Endothelial cell of umbilical vein (primary cell): ENCODE measurements at regions not wholly inside any gene's neighbourhood (a gene's known extent, or its start where the extent isn't known, plus 50 kb on each side); places are given as distances from the start of the nearest gene placed in this dataset.

ENCODE experiments used
- BruUV-seq: library from RNA; stranded (reverse); fragments of 400-500 nt; replicated peaks from 2 replicates; lab custom pipeline; 2021; lab: Mats Ljungman, UMichigan
- CTCF ChIA-PET: fragments of 300-600, 350-600 bp; sonication (Branson Sonifier 250); formaldehyde crosslinking; loops from one replicate; lab custom pipeline; 2021; ENCODE audit warnings: antibody characterized with exemption, inconsistent platforms; lab: Charles Lee
- POLR2A ChIA-PET: fragments of 300-600, 350-600 bp; sonication (Branson Sonifier 250); formaldehyde crosslinking; loops from one replicate; lab custom pipeline; 2021; ENCODE audit warnings: antibody characterized with exemption, inconsistent platforms; lab: Charles Lee
- DNase-seq: peaks from one replicate; pipeline ENCODE4 v3.0.0-alpha.2; 2011; ENCODE audit warnings: low read depth, low spot score
- FAIRE-seq: peaks from 2 replicates; lab custom pipeline; 2011; peaks lifted over from hg19 to GRCh38; lab: Jason Lieb, UNC
- H2AFZ ChIP-seq: 2 replicates; pipeline ENCODE4 v1.6.0; 2012; ENCODE audit warnings: low read depth, low read length, control low read depth, inconsistent platforms
- H3K27ac ChIP-seq: 2 replicates; pipeline ENCODE4 v1.5.1; 2011; ENCODE audit warnings: low read depth, mild to moderate bottlenecking, control low read depth, low read length, moderate library complexity; ENCODE audit not compliant: insufficient read depth
- H3K27me3 ChIP-seq, 2 experiments: 2 replicates each; pipeline versions ENCODE4 v1.6.0 to v1.6.1; 2011; ENCODE audit warnings: low read length in 2 of 2, mixed read lengths in 1 of 2; ENCODE audit not compliant: control insufficient read depth in 2 of 2, insufficient read depth in 2 of 2
- H3K36me3 ChIP-seq, 2 experiments: 2 replicates in 1 of 2; 3 replicates in 1 of 2; pipeline ENCODE4 v1.5.1; 2011; ENCODE audit warnings: low read length in 2 of 2, mild to moderate bottlenecking in 1 of 2, moderate library complexity in 1 of 2; ENCODE audit not compliant: control insufficient read depth in 2 of 2, insufficient read depth in 2 of 2; ENCODE audit errors: extremely low read depth in 1 of 2
- H3K4me1 ChIP-seq: 3 replicates; pipeline ENCODE4 v1.5.1; 2011; ENCODE audit warnings: mild to moderate bottlenecking, low read length; ENCODE audit not compliant: control insufficient read depth, insufficient read depth; ENCODE audit errors: extremely low read depth
- H3K4me2 ChIP-seq: 2 replicates; pipeline ENCODE4 v1.6.1; 2011; ENCODE audit warnings: low read length, control low read depth, mixed read lengths; ENCODE audit not compliant: insufficient read depth
- H3K4me3 ChIP-seq, 3 experiments: fragments of 200-600 bp in 1 of 3; sonication (generic), shearing (Covaris generic) in 1 of 3; replicated peaks in 1 of 3; 2 replicates each; pipeline ENCODE4 v1.5.1; 2011 to 2016; ENCODE audit warnings: control low read depth in 3 of 3, low read length in 3 of 3, mild to moderate bottlenecking in 2 of 3, inconsistent platforms in 1 of 3, low read depth in 1 of 3, moderate library complexity in 1 of 3; ENCODE audit not compliant: insufficient read depth in 1 of 3
- H3K79me2 ChIP-seq: 2 replicates; pipeline ENCODE4 v1.6.0; 2012; ENCODE audit warnings: low read length, inconsistent platforms; ENCODE audit not compliant: control insufficient read depth, insufficient read depth
- H3K9ac ChIP-seq: replicated peaks from 2 replicates; pipeline ENCODE3; 2011; ENCODE audit warnings: low read length, control low read depth; ENCODE audit not compliant: insufficient read depth; ENCODE audit errors: extremely low read depth
- H3K9me1 ChIP-seq: replicated peaks from 3 replicates; pipeline ENCODE4 v1.6.0; 2011; ENCODE audit warnings: mild to moderate bottlenecking, low read length; ENCODE audit not compliant: control insufficient read depth, insufficient read depth; ENCODE audit errors: extremely low read depth
- H3K9me3 ChIP-seq: replicated peaks from 2 replicates; pipeline ENCODE4 v1.5.1; 2012; ENCODE audit warnings: low read length, inconsistent platforms; ENCODE audit not compliant: control insufficient read depth, insufficient read depth
- H4K20me1 ChIP-seq: replicated peaks from 2 replicates; pipeline ENCODE3; 2011; ENCODE audit warnings: mild to moderate bottlenecking, low read length; ENCODE audit not compliant: control insufficient read depth, insufficient read depth; ENCODE audit errors: extremely low read depth
- EZH2 ChIP-seq: IDR thresholded peaks from 2 replicates; pipeline ENCODE4 v1.6.1; 2012; ENCODE audit warnings: borderline replicate concordance, low read depth, mild to moderate bottlenecking, moderate library complexity, low read length, inconsistent platforms; ENCODE audit not compliant: severe bottlenecking
- FOS ChIP-seq: IDR thresholded peaks from 2 replicates; pipeline ENCODE4 v1.6.1; 2011; ENCODE audit warnings: mild to moderate bottlenecking, low read length, moderate library complexity, borderline replicate concordance; ENCODE audit not compliant: insufficient read depth
- GATA2 ChIP-seq: IDR thresholded peaks from 2 replicates; pipeline ENCODE4 v1.7.0; 2011; ENCODE audit warnings: low read depth, mild to moderate bottlenecking, moderate library complexity, mixed read lengths, low read length; ENCODE audit not compliant: insufficient read length, insufficient read depth
- JUN ChIP-seq: IDR thresholded peaks from 2 replicates; pipeline ENCODE4 v1.6.1; 2011; ENCODE audit warnings: borderline replicate concordance, low read depth; ENCODE audit not compliant: insufficient read length, insufficient read depth
- MYC ChIP-seq: IDR thresholded peaks from one replicate; pipeline ENCODE4 v1.6.1; 2011; ENCODE audit warnings: mild to moderate bottlenecking, low read depth, low read length
- POLR2A ChIP-seq: IDR thresholded peaks from 2 replicates; pipeline ENCODE4 v1.6.1; 2012; ENCODE audit warnings: low read depth, mild to moderate bottlenecking, control low read depth, low read length
- POLR2AphosphoS5 ChIP-seq: IDR thresholded peaks from 2 replicates; pipeline ENCODE4 v1.6.1; 2012; ENCODE audit warnings: low read depth, mild to moderate bottlenecking, control low read depth, low read length, moderate library complexity; ENCODE audit not compliant: insufficient read depth
- dilution Hi-C: fragments of 300-500 bp; cut with MboI; formaldehyde crosslinking; loops from one replicate; pipeline ENCODE4 v1.15.0; 2019; ENCODE audit warnings: low sequenced_read_pairs; ENCODE audit not compliant: extremely low pct_ligation_motif_present
- intact Hi-C: fragments of 100-400 bp; cut with micrococcal nuclease; formaldehyde crosslinking; loops from one replicate; pipeline ENCODE4 v1.10.0; 2022
- TF ChIP-seq, protein P1 (sequence below), 2 donors: IDR thresholded peaks; 1 replicate in 1 of 2; 2 replicates in 1 of 2; pipeline ENCODE4 v1.5.1; 2011; ENCODE audit warnings: low read length in 2 of 2, mild to moderate bottlenecking in 2 of 2, moderate library complexity in 2 of 2, control low read depth in 1 of 2, inconsistent platforms in 1 of 2, low read depth in 1 of 2; ENCODE audit not compliant: insufficient read depth in 1 of 2; ENCODE audit errors: extremely low read depth in 1 of 2
- TF ChIP-seq, protein P2 (sequence below): IDR thresholded peaks from 2 replicates; pipeline ENCODE4 v1.6.1; 2011; ENCODE audit not compliant: insufficient read depth, insufficient read length

DNA sequence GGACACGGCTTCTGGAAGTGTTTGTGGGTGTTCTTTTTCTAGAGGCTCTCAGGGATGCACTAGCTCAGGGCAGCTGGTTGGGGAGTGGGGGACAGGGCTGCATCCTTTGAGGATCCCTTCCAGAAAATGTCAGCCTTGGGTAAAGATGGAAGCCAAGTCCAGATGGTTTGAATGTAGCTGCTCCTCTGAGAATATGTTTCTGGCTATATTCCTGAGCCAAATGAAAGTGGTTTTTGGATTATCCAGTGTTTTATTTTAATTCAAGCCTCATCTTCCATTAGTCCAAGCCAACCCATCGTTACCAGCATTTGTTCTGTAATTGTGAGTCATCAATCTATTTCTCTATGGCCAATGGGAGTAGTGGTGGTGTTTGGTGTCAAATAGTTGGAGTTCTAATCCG is 70.4 kb downstream of the SPRY4 start:
- Histone ChIP-seq H4K20me1 (no peaks in the 10 kb centered on the region), H3K27me3 (no peaks in the 10 kb centered on the region), H2AFZ (no peak overlapping the region), H3K79me2 (no peaks in the 10 kb centered on the region), H3K36me3 (no peaks in the 10 kb centered on the region), H3K9me3 (no peaks in the 10 kb centered on the region), H3K4me2 (no peak overlapping the region), H3K4me3 (no peak overlapping the region), H3K27ac (no peak overlapping the region), H3K9me1 (no peaks in the 10 kb centered on the region), H3K9ac (no peak overlapping the region), H3K4me1 (no peaks in the 10 kb centered on the region)
- no peak for FAIRE-seq
- dilution Hi-C loops (no loop called here), intact Hi-C loops (no loop called here)
- no peak for TF ChIP-seq JUN
- TF ChIP-seq, protein P1, sequence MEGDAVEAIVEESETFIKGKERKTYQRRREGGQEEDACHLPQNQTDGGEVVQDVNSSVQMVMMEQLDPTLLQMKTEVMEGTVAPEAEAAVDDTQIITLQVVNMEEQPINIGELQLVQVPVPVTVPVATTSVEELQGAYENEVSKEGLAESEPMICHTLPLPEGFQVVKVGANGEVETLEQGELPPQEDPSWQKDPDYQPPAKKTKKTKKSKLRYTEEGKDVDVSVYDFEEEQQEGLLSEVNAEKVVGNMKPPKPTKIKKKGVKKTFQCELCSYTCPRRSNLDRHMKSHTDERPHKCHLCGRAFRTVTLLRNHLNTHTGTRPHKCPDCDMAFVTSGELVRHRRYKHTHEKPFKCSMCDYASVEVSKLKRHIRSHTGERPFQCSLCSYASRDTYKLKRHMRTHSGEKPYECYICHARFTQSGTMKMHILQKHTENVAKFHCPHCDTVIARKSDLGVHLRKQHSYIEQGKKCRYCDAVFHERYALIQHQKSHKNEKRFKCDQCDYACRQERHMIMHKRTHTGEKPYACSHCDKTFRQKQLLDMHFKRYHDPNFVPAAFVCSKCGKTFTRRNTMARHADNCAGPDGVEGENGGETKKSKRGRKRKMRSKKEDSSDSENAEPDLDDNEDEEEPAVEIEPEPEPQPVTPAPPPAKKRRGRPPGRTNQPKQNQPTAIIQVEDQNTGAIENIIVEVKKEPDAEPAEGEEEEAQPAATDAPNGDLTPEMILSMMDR (IDR thresholded peaks at IDR 0.05; ENCODE audit: extremely low read depth in 1 of 2, insufficient read depth in 1 of 2, low read depth in 1 of 2, low read length in 2 of 2) = no peak
- ChIA-PET POLR2A (no interaction called here), CTCF (interaction anchor here (0.6 to 1.0 kb wide), 3 partner anchors 8 to 103 kb away, joined by 3 read pairs; no protein-coding TSS in a partner anchor)
- no TSS peak for BruUV-seq
- DNase-seq = no peak

DNA sequence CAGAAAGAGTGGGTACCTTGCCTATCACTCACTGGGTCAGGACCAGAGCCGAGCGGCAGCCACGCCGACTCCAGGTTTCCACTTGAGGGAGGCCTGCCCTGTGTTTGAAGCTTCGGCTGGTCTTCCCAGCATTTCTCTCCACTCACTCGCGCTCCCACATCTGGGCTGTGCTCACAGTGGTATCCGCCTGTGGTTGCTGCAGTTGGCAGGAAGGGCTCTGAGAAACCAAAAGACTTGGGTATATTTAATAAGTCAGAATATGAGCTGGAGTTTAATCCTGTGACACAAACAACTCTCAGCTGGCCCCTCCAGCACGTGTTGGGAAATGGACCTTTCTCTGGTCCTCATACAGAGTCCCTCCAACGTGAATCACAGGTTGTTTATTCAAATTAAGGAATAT is 70.9 kb downstream of the SPRY4 start:
- peak; percentile 12 for FAIRE-seq

More for the DNA sequence above, 70.9 kb downstream of the SPRY4 start:
- Histone ChIP-seq H4K20me1 (no peaks in the 10 kb centered on the region), H3K9me3 (no peaks in the 10 kb centered on the region), H2AFZ (no peak overlapping the region), H3K27me3 (no peaks in the 10 kb centered on the region), H3K4me1 (no peaks in the 10 kb centered on the region), H3K27ac (no peak overlapping the region), H3K4me2 (no peak overlapping the region), H3K9me1 (no peaks in the 10 kb centered on the region), H3K36me3 (no peaks in the 10 kb centered on the region), H3K9ac (no peak overlapping the region), H3K79me2 (no peaks in the 10 kb centered on the region), H3K4me3 (no peak overlapping the region)
- dilution Hi-C loops (no loop called here), intact Hi-C loops (no loop called here)
- POLR2A ChIA-PET = no interaction called here
- no peak for DNase-seq
- TF ChIP-seq JUN (no peak), POLR2AphosphoS5 (no peak), EZH2 (no peak), FOS (no peak), POLR2A (no peak), MYC (no peak), GATA2 (no peak)
- TF ChIP-seq, protein P1 (IDR thresholded peaks at IDR 0.05; ENCODE audit: extremely low read depth in 1 of 2, insufficient read depth in 1 of 2, low read depth in 1 of 2, low read length in 2 of 2) = no peak
- TF ChIP-seq, protein P2, sequence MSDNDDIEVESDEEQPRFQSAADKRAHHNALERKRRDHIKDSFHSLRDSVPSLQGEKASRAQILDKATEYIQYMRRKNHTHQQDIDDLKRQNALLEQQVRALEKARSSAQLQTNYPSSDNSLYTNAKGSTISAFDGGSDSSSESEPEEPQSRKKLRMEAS = no peak
- CTCF ChIA-PET = interaction anchor here (0.6 to 1.4 kb wide), 4 partner anchors 9 to 102 kb away, joined by 3 read pairs; no protein-coding TSS in a partner anchor
- BruUV-seq = no TSS peak
